Neural cell (in vitro differentiated cells): ENCODE measurements at regions not wholly inside any gene's neighbourhood (a gene's known extent, or its start where the extent isn't known, plus 50 kb on each side); places are given as distances from the start of the nearest gene placed in this dataset.

Source experiments
- H2AFZ ChIP-seq: fragments of 200-600, 300-800 bp; sonication (generic), shearing (Covaris generic); 2 replicates; pipeline ENCODE4 v1.6.0; 2014; ENCODE audit warnings: low read depth, mild to moderate bottlenecking, antibody characterized with exemption, low read length, moderate library complexity
- H3F3A ChIP-seq: fragments of 200-600 bp; shearing (Covaris generic); 2 replicates; pipeline ENCODE4 v1.6.1; 2016; ENCODE audit warnings: mild to moderate bottlenecking, moderate library complexity, mixed read lengths, antibody characterized with exemption, low read length; ENCODE audit not compliant: insufficient read depth, poor library complexity, severe bottlenecking
- H3K27ac ChIP-seq: fragments of 200-600, 300-800 bp; sonication (generic), shearing (Covaris generic); 2 replicates; pipeline ENCODE4 v1.5.1; 2014; ENCODE audit warnings: mild to moderate bottlenecking, low read length, moderate library complexity
- H3K27me3 ChIP-seq: fragments of 300-800, 200-600 bp; sonication (generic), shearing (Covaris generic); 2 replicates; pipeline ENCODE4 v1.6.0; 2014; ENCODE audit warnings: mild to moderate bottlenecking, low read depth, low read length, moderate library complexity; ENCODE audit not compliant: insufficient read depth
- H3K36me3 ChIP-seq: fragments of 300-800, 200-600 bp; sonication (generic), shearing (Covaris generic); 2 replicates; pipeline ENCODE4 v1.5.1; 2014; ENCODE audit warnings: mild to moderate bottlenecking, antibody characterized with exemption, low read length, moderate library complexity; ENCODE audit not compliant: insufficient read depth
- H3K4me2 ChIP-seq: fragments of 300-800, 200-600 bp; sonication (generic), shearing (Covaris generic); 2 replicates; pipeline ENCODE4 v1.6.0; 2014; ENCODE audit warnings: mild to moderate bottlenecking, low read length
- H3K4me3 ChIP-seq: fragments of 300-800, 200-600 bp; sonication (generic), shearing (Covaris generic); 2 replicates; pipeline ENCODE4 v1.5.1; 2014; ENCODE audit warnings: mild to moderate bottlenecking, low read length, moderate library complexity
- H3K79me2 ChIP-seq: fragments of 200-600 bp; shearing (Covaris generic); replicated peaks from 2 replicates; pipeline ENCODE4 v1.6.0; 2014; ENCODE audit warnings: mild to moderate bottlenecking, low read length, moderate library complexity; ENCODE audit not compliant: insufficient read depth
- H3K9ac ChIP-seq: fragments of 300-800, 200-600 bp; sonication (generic), shearing (Covaris generic); 2 replicates; pipeline ENCODE4 v1.6.1; 2016; ENCODE audit warnings: mild to moderate bottlenecking, low read length, mixed read lengths
- H3K9me2 ChIP-seq: fragments of 200-600 bp; shearing (Covaris generic); 2 replicates; pipeline ENCODE4 v1.6.1; 2016; ENCODE audit warnings: mild to moderate bottlenecking, low read length, mixed read lengths; ENCODE audit not compliant: insufficient read depth
- H3K9me3 ChIP-seq: fragments of 200-600, 300-800 bp; sonication (generic), shearing (Covaris generic); 2 replicates; pipeline ENCODE4 v1.6.1; 2016; ENCODE audit warnings: mild to moderate bottlenecking, mixed run types, low read length, moderate library complexity, mixed read lengths
- H4K20me1 ChIP-seq: fragments of 200-600 bp; shearing (Covaris generic); 2 replicates; pipeline ENCODE4 v1.6.1; 2016; ENCODE audit warnings: mild to moderate bottlenecking, mixed run types; ENCODE audit not compliant: insufficient read depth
- CTCF ChIP-seq: fragments of 450-650 bp; IDR thresholded peaks from 2 replicates; pipeline ENCODE4 v1.5.1; 2014; ENCODE audit warnings: antibody characterized with exemption, mild to moderate bottlenecking, moderate library complexity; ENCODE audit not compliant: poor library complexity, severe bottlenecking
- EP300 ChIP-seq: fragments of 450-650 bp; conservative IDR thresholded peaks from 2 replicates; pipeline ENCODE4 v1.6.1; 2014; ENCODE audit warnings: antibody characterized with exemption, mild to moderate bottlenecking, moderate library complexity; ENCODE audit not compliant: poor library complexity, severe bottlenecking
- EZH2 ChIP-seq: fragments of 200-600, 300-800 bp; shearing (Covaris generic), sonication (generic); IDR thresholded peaks from 2 replicates; pipeline ENCODE4 v1.6.1; 2014; ENCODE audit warnings: antibody characterized with exemption, low read length, borderline replicate concordance, mild to moderate bottlenecking; ENCODE audit not compliant: insufficient read depth, poor library complexity, severe bottlenecking
- MXI1 ChIP-seq: fragments of 450-650 bp; conservative IDR thresholded peaks from 2 replicates; pipeline ENCODE4 v1.6.1; 2014; ENCODE audit warnings: antibody characterized with exemption, mild to moderate bottlenecking; ENCODE audit not compliant: poor library complexity, severe bottlenecking
- POLR2AphosphoS5 ChIP-seq: IDR thresholded peaks from 2 replicates; pipeline ENCODE4 v1.6.1; 2012
- RAD21 ChIP-seq: fragments of 450-650 bp; conservative IDR thresholded peaks from 2 replicates; pipeline ENCODE4 v1.6.1; 2014; ENCODE audit warnings: antibody characterized with exemption, mild to moderate bottlenecking, moderate library complexity
- REST ChIP-seq: IDR thresholded peaks from 2 replicates; pipeline ENCODE4 v1.6.1; 2012; ENCODE audit warnings: borderline replicate concordance
- SMC3 ChIP-seq: fragments of 450-650 bp; conservative IDR thresholded peaks from 2 replicates; pipeline ENCODE4 v1.6.1; 2014; ENCODE audit warnings: antibody characterized with exemption, mild to moderate bottlenecking, moderate library complexity; ENCODE audit not compliant: poor library complexity
- TAF1 ChIP-seq: IDR thresholded peaks from 2 replicates; pipeline ENCODE4 v1.6.1; 2012; ENCODE audit warnings: low read depth

DNA sequence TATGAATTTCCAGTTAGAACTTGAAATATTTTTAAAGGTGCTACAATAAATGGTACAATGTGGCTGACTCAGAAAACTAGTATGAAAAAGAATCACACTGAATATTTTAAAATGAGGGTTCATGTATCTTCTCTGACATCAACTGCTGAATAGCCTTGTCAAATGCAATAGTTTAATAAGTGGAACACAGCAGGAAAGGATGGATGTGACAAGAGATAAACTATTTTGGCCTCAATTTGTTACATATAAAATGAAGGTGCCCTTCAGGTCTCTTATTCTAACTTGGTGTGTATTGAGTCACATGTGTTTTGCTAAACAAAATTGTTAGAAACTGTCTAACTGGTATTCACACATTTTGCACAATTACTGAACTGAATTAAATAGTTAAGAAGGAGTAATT lies 1018.4 kb upstream of the PCDH20 start:
- Histone ChIP-seq H3K9ac (no peak overlapping the region), H4K20me1 (no peaks in the 10 kb centered on the region), H3K27ac (no peak overlapping the region), H3F3A (no peaks in the 10 kb centered on the region), H3K4me2 (no peak overlapping the region), H3K9me3 (no peaks in the 10 kb centered on the region), H3K27me3 (no peaks in the 10 kb centered on the region), H3K4me3 (no peak overlapping the region), H2AFZ (no peak overlapping the region), H3K36me3 (no peaks in the 10 kb centered on the region), H3K9me2 (no peaks in the 10 kb centered on the region), H3K79me2 (no peaks in the 10 kb centered on the region)
- TF ChIP-seq POLR2AphosphoS5: peak; percentile 15
- TF ChIP-seq EP300: peak; percentile 65
- TF ChIP-seq TAF1: no peak
- no peak for TF ChIP-seq CTCF

DNA sequence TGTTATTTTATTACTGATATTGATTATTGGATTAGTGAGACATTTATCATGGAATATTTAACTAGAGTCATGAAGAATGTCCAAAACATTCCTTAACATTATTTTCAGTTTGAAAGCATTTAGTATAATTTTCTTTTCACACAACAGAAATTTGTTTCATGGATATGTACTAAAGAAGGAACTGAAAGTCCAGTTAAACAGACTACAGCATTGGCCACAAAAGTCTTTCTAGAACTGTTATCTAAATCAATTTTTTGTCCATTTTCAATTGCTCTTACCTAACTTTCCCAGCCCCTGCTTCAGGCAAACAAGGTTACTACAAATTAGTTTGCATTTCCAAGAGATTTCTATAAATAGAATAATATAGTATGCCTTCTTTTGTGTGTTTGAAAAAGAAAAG lies 1018.0 kb upstream of the PCDH20 start:
- Histone ChIP-seq H3K79me2 (no peaks in the 10 kb centered on the region), H3K27me3 (no peaks in the 10 kb centered on the region), H3K27ac (no peak overlapping the region), H4K20me1 (no peaks in the 10 kb centered on the region), H3K4me3 (no peak overlapping the region), H3F3A (no peaks in the 10 kb centered on the region), H3K9me3 (no peaks in the 10 kb centered on the region), H3K9ac (no peak overlapping the region), H3K36me3 (no peaks in the 10 kb centered on the region), H3K9me2 (no peaks in the 10 kb centered on the region), H2AFZ (no peak overlapping the region), H3K4me2 (no peak overlapping the region)
- TF ChIP-seq RAD21 (no peak), CTCF (no peak), POLR2AphosphoS5 (no peak), EZH2 (no peak), SMC3 (no peak), EP300 (no peak), TAF1 (no peak), MXI1 (no peak), REST (no peak)
